OCI-LY1 (cell line): ENCODE measurements at regions not wholly inside any gene's neighbourhood (a gene's known extent, or its start where the extent isn't known, plus 50 kb on each side); places are given as distances from the start of the nearest gene placed in this dataset.

ENCODE experiments used
- H2AFZ ChIP-seq: fragments of 200-600 bp; sonication (generic), shearing (Covaris generic); 2 replicates; pipeline ENCODE4 v1.6.0; 2014; ENCODE audit warnings: antibody characterized with exemption, mild to moderate bottlenecking, low read length
- H3F3A ChIP-seq: fragments of 200-600 bp; sonication (generic), shearing (Covaris generic); 2 replicates; pipeline ENCODE4 v1.6.0; 2014; ENCODE audit warnings: mild to moderate bottlenecking, antibody characterized with exemption, low read length, moderate library complexity; ENCODE audit not compliant: insufficient read depth
- H3K27ac ChIP-seq: fragments of 200-600 bp; sonication (generic); 2 replicates; pipeline ENCODE4 v1.5.1; 2014; ENCODE audit warnings: low read length, mixed run types, mild to moderate bottlenecking, low read depth; ENCODE audit not compliant: poor library complexity, severe bottlenecking
- H3K27me3 ChIP-seq: fragments of 200-600 bp; sonication (generic); 2 replicates; pipeline ENCODE4 v1.6.0; 2014; ENCODE audit warnings: antibody characterized with exemption, mild to moderate bottlenecking, low read length, moderate library complexity; ENCODE audit not compliant: insufficient read depth
- H3K36me3 ChIP-seq: fragments of 200-600 bp; sonication (generic); 2 replicates; pipeline ENCODE4 v1.6.1; 2014; ENCODE audit warnings: mild to moderate bottlenecking, antibody characterized with exemption, low read length, moderate library complexity, mixed read lengths; ENCODE audit not compliant: insufficient read depth
- H3K4me1 ChIP-seq: fragments of 200-600 bp; sonication (generic); 2 replicates; pipeline ENCODE4 v1.5.1; 2014; ENCODE audit warnings: mild to moderate bottlenecking, low read length, moderate library complexity; ENCODE audit not compliant: insufficient read depth, severe bottlenecking
- H3K4me2 ChIP-seq: fragments of 200-600 bp; sonication (generic), shearing (Covaris generic); 2 replicates; pipeline ENCODE4 v1.6.1; 2014; ENCODE audit warnings: low read length
- H3K4me3 ChIP-seq: fragments of 200-600 bp; sonication (generic); 2 replicates; pipeline ENCODE4 v1.5.1; 2014; ENCODE audit warnings: low read length, low read depth, mild to moderate bottlenecking, mixed read lengths; ENCODE audit not compliant: poor library complexity, severe bottlenecking
- H3K79me2 ChIP-seq: fragments of 200-600 bp; shearing (Covaris generic); 2 replicates; pipeline ENCODE4 v1.6.1; 2016; ENCODE audit warnings: mixed run types, low read length, mixed read lengths; ENCODE audit not compliant: insufficient read depth
- H3K9ac ChIP-seq: fragments of 200-600 bp; sonication (generic), shearing (Covaris generic); 2 replicates; pipeline ENCODE4 v1.6.1; 2014; ENCODE audit warnings: mild to moderate bottlenecking, low read length, mixed read lengths
- H3K9me2 ChIP-seq: fragments of 200-600 bp; sonication (generic), shearing (Covaris generic); 2 replicates; pipeline ENCODE4 v1.6.1; 2014; ENCODE audit warnings: low read depth, mild to moderate bottlenecking, low read length, mixed read lengths
- H3K9me3 ChIP-seq: fragments of 200-600 bp; shearing (Covaris generic); 2 replicates; pipeline ENCODE4 v1.6.1; 2014; ENCODE audit warnings: low read length, mixed read lengths
- H4K20me1 ChIP-seq: fragments of 200-600 bp; sonication (generic), shearing (Covaris generic); 2 replicates; pipeline ENCODE4 v1.6.0; 2016; ENCODE audit warnings: mild to moderate bottlenecking, low read length; ENCODE audit not compliant: insufficient read depth
- EZH2 ChIP-seq: fragments of 200-600 bp; sonication (generic), shearing (Covaris generic); IDR thresholded peaks from 2 replicates; pipeline ENCODE4 v1.8.0; 2017; ENCODE audit warnings: borderline replicate concordance, mixed run types, mild to moderate bottlenecking, antibody characterized with exemption, low read length, moderate library complexity, mixed read lengths
- TF ChIP-seq, protein P1 (sequence below): fragments of 200-600 bp; sonication (generic), shearing (Covaris generic); IDR thresholded peaks from 2 replicates; pipeline ENCODE4 v1.5.1; 2017; ENCODE audit warnings: mild to moderate bottlenecking, antibody characterized with exemption, low read length, moderate library complexity, mixed read lengths

DNA sequence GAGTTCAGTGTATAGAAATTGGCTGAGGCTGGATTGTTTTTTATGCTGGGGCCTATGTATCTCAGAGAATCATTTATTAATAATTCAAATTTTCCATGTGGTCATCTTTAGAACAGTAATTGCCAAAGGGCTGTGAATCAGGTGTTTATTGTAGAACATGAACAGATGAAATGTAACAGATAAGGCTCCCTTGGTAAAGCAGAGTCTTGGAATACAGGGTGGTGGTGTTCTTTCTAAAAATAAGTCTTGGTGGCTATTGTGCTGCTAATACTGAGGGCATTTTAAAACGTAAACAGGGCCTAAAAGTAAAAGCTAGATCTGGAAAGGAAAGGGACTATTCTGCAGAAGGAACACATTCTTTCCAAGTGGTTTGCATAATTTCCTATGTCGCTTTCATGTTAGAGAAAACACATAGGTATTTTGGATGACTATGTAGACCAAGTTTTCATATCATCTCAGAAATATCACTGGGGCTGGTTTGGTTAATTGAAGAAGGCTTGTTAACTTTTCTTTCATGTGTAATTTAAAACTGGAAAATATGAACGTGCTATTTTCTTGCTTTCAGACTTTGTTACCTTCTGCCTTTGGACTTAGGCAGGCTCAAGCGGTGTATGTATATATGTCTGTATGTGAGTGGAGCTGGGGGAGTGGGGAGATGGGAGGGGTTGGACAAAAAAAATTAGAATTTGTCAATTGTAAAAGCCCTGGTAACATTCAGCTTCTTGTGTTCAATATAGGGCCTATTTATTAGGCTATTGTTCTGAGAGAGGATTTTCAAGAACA lies 119.9 kb upstream of the ANKRD55 start:
- H3K27me3 ChIP-seq, result no peaks in the 10 kb centered on the region
- TF ChIP-seq, protein P1, sequence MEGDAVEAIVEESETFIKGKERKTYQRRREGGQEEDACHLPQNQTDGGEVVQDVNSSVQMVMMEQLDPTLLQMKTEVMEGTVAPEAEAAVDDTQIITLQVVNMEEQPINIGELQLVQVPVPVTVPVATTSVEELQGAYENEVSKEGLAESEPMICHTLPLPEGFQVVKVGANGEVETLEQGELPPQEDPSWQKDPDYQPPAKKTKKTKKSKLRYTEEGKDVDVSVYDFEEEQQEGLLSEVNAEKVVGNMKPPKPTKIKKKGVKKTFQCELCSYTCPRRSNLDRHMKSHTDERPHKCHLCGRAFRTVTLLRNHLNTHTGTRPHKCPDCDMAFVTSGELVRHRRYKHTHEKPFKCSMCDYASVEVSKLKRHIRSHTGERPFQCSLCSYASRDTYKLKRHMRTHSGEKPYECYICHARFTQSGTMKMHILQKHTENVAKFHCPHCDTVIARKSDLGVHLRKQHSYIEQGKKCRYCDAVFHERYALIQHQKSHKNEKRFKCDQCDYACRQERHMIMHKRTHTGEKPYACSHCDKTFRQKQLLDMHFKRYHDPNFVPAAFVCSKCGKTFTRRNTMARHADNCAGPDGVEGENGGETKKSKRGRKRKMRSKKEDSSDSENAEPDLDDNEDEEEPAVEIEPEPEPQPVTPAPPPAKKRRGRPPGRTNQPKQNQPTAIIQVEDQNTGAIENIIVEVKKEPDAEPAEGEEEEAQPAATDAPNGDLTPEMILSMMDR, result no peak
- no peak for TF ChIP-seq EZH2
- H3K4me3 ChIP-seq, result no peak overlapping the region
- peak overlapping the region; percentile 87 for H3K27ac ChIP-seq
- no peaks in the 10 kb centered on the region for H3K79me2 ChIP-seq
- H2AFZ ChIP-seq, result no peak overlapping the region; the same call in 1 of the 2 replicates
- H3K9ac ChIP-seq, result peak overlapping the region; percentile 31
- H3K9me3 ChIP-seq, result no peaks in the 10 kb centered on the region
- no peaks in the 10 kb centered on the region for H3K36me3 ChIP-seq
- no peaks in the 10 kb centered on the region for H4K20me1 ChIP-seq
- no peaks in the 10 kb centered on the region for H3F3A ChIP-seq
- H3K4me2 ChIP-seq, result peak overlapping the region; percentile 38
- H3K9me2 ChIP-seq, result no peaks in the 10 kb centered on the region
- H3K4me1 ChIP-seq, result peaks cover 40% of the 10 kb centered on the region

DNA sequence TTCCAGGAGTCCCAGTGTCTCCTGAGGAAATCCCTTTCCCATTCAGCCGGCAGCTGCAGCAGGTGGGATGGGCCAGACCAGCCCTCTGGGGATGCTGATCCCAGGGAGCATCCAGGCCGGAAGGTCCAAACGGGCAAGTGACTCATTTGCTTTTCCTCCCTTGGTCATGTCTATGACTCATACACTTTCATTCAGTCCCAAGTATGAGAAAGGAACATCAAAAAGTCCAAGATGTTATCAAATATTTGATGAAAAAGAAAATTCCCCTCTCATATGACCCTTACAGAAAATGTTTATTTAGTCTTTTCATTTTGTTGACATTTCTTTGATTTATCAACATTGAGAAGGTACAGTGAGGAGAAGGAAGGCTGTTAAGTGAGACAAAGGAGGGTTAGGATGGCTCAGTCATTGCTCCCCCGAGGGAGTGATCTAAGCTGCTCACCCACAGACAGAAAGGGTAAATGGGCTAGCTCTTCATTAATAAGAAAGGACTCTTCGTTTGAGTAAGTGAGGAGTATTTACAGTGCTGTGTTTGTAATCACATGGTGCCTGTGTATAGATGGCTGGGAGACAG lies 117.6 kb upstream of the ANKRD55 start:
- Histone ChIP-seq H3K27ac (no peak overlapping the region), H3K4me1 (peaks cover 40% of the 10 kb centered on the region), H3K4me3 (no peak overlapping the region), H3F3A (no peaks in the 10 kb centered on the region), H3K9ac (no peak overlapping the region), H3K4me2 (no peak overlapping the region), H3K9me2 (no peaks in the 10 kb centered on the region), H2AFZ (no peak overlapping the region), H3K9me3 (no peaks in the 10 kb centered on the region), H3K27me3 (no peaks in the 10 kb centered on the region), H3K79me2 (no peaks in the 10 kb centered on the region), H3K36me3 (no peaks in the 10 kb centered on the region), H4K20me1 (no peaks in the 10 kb centered on the region)
- no peak for TF ChIP-seq EZH2
- TF ChIP-seq, protein P1, result no peak

DNA sequence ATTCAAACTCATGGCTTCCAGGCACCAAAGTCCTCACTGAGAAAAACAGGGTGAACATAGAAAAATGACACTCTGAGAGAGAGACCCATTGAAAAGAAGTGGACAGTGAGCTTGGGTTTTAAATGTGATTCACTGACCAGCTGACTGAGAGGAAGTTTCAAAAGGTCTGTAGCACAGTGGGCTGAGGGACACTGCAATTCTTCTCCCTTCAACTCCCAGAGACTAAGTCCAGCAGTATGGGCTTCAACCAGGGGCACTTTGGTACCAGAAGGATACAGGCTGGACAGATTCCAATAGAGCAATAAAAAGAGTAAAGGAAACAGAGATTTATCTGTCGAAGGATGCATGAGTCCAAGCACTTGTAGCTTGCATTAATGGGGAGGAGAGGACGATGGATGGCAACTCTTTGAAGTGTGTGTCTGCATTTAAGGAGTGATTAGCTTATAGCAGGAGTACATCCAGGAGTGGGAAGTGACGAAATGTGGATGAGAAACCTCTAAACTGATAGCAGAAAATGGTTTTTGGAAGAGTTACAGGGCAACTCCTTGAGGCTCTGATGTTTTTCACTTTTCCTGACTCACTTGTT lies 117.0 kb upstream of the ANKRD55 start:
- Histone ChIP-seq H3K4me3 (no peak overlapping the region), H3K9me3 (no peaks in the 10 kb centered on the region), H3K4me1 (peaks cover 40% of the 10 kb centered on the region), H3K9ac (no peak overlapping the region), H3K79me2 (no peaks in the 10 kb centered on the region), H2AFZ (no peak overlapping the region), H3K9me2 (no peaks in the 10 kb centered on the region), H3K36me3 (no peaks in the 10 kb centered on the region), H4K20me1 (no peaks in the 10 kb centered on the region), H3K4me2 (no peak overlapping the region), H3K27ac (no peak overlapping the region), H3F3A (no peaks in the 10 kb centered on the region), H3K27me3 (no peaks in the 10 kb centered on the region)
- TF ChIP-seq, protein P1, result no peak
- no peak for TF ChIP-seq EZH2
